ENCODE measurements at regions not wholly inside any gene's neighbourhood (a gene's known extent, or its start where the extent isn't known, plus 50 kb on each side); places are given as distances from the start of the nearest gene placed in this dataset.

GRCh38 chr12:114888928-114889584 is 205.1 kb upstream of the TBX3 start:
- TF ChIP-seq TEAD4 (IDR thresholded peaks at IDR 0.05) = no peak
- no peak for TF ChIP-seq TCF12 (IDR thresholded peaks at IDR 0.05; ENCODE audit: low read depth)
- TF ChIP-seq RAD21 (IDR thresholded peaks at IDR 0.05; ENCODE audit: low read depth) = no peak
- TF ChIP-seq ZBTB7A (IDR thresholded peaks at IDR 0.05; ENCODE audit: low read depth) = no peak
- no peak for TF ChIP-seq USF1 (IDR thresholded peaks at IDR 0.05)
- TF ChIP-seq FOXM1 (IDR thresholded peaks at IDR 0.05; ENCODE audit: borderline replicate concordance, low read depth) = no peak
- TF ChIP-seq CEBPB (IDR thresholded peaks at IDR 0.05) = no peak
- TF ChIP-seq TAF1 (IDR thresholded peaks at IDR 0.05; ENCODE audit: low read depth) = no peak
- TF ChIP-seq YY1 (IDR thresholded peaks at IDR 0.05; ENCODE audit: low read depth) = no peak
- no peak for TF ChIP-seq REST (IDR thresholded peaks at IDR 0.05; ENCODE audit: low read depth)
- no peak for TF ChIP-seq NFIC (IDR thresholded peaks at IDR 0.05)
- no peak for TF ChIP-seq EP300 (IDR thresholded peaks at IDR 0.05; ENCODE audit: borderline replicate concordance)
- no peak for TF ChIP-seq MAX (IDR thresholded peaks at IDR 0.05)
- no peak for TF ChIP-seq CREB1 (IDR thresholded peaks at IDR 0.05; ENCODE audit: low read depth)

GRCh38 chr12:114888448-114888847 is 204.5 kb upstream of the TBX3 start:
- no peak for TF ChIP-seq CEBPB (IDR thresholded peaks at IDR 0.05)
- no peak for TF ChIP-seq NFIC (IDR thresholded peaks at IDR 0.05)
- TF ChIP-seq MAX (IDR thresholded peaks at IDR 0.05) = no peak
- no peak for TF ChIP-seq FOXM1 (IDR thresholded peaks at IDR 0.05; ENCODE audit: borderline replicate concordance, low read depth)
- no peak for TF ChIP-seq YY1 (IDR thresholded peaks at IDR 0.05; ENCODE audit: low read depth)
- TF ChIP-seq TCF12 (IDR thresholded peaks at IDR 0.05; ENCODE audit: low read depth) = no peak
- TF ChIP-seq RAD21 (IDR thresholded peaks at IDR 0.05; ENCODE audit: low read depth) = no peak
- TF ChIP-seq TEAD4 (IDR thresholded peaks at IDR 0.05) = no peak
- TF ChIP-seq CREB1 (IDR thresholded peaks at IDR 0.05; ENCODE audit: low read depth) = no peak

GRCh38 chr12:114885501-114885900 is 201.5 kb upstream of the TBX3 start:
- TF ChIP-seq TEAD4 (IDR thresholded peaks at IDR 0.05) = no peak
- TF ChIP-seq NFIC (IDR thresholded peaks at IDR 0.05) = no peak
- TF ChIP-seq EGR1 (IDR thresholded peaks at IDR 0.05) = no peak

GRCh38 chr12:114884575-114884974 is 200.6 kb upstream of the TBX3 start:
- no peak for TF ChIP-seq TEAD4 (IDR thresholded peaks at IDR 0.05)
- no peak for TF ChIP-seq MAX (IDR thresholded peaks at IDR 0.05)
- no peak for TF ChIP-seq CEBPB (IDR thresholded peaks at IDR 0.05)
- no peak for TF ChIP-seq TCF12 (IDR thresholded peaks at IDR 0.05; ENCODE audit: low read depth)
- no peak for TF ChIP-seq ZBTB7A (IDR thresholded peaks at IDR 0.05; ENCODE audit: low read depth)
- TF ChIP-seq USF1 (IDR thresholded peaks at IDR 0.05) = no peak
- no peak for TF ChIP-seq EP300 (IDR thresholded peaks at IDR 0.05; ENCODE audit: borderline replicate concordance)
- TF ChIP-seq YY1 (IDR thresholded peaks at IDR 0.05; ENCODE audit: low read depth) = no peak
- TF ChIP-seq CREB1 (IDR thresholded peaks at IDR 0.05; ENCODE audit: low read depth) = no peak
- no peak for TF ChIP-seq FOXM1 (IDR thresholded peaks at IDR 0.05; ENCODE audit: borderline replicate concordance, low read depth)
- TF ChIP-seq EGR1 (IDR thresholded peaks at IDR 0.05) = no peak
- no peak for TF ChIP-seq RAD21 (IDR thresholded peaks at IDR 0.05; ENCODE audit: low read depth)

GRCh38 chr12:114882083-114882482 is 198.1 kb upstream of the TBX3 start:
- no peak for TF ChIP-seq FOXM1 (IDR thresholded peaks at IDR 0.05; ENCODE audit: borderline replicate concordance, low read depth)

- TF ChIP-seq REST (IDR thresholded peaks at IDR 0.05; ENCODE audit: low read depth) (no peak), MAX (IDR thresholded peaks at IDR 0.05) (no peak), FOXM1 (IDR thresholded peaks at IDR 0.05; ENCODE audit: borderline replicate concordance, low read depth) (no peak), USF1 (IDR thresholded peaks at IDR 0.05) (no peak), YY1 (IDR thresholded peaks at IDR 0.05; ENCODE audit: low read depth) (no peak), TEAD4 (IDR thresholded peaks at IDR 0.05) (no peak), ZBTB7A (IDR thresholded peaks at IDR 0.05; ENCODE audit: low read depth) (no peak), CEBPB (IDR thresholded peaks at IDR 0.05) (no peak), EGR1 (IDR thresholded peaks at IDR 0.05) (no peak), EP300 (IDR thresholded peaks at IDR 0.05; ENCODE audit: borderline replicate concordance) (no peak), TCF12 (IDR thresholded peaks at IDR 0.05; ENCODE audit: low read depth) (no peak), NFIC (IDR thresholded peaks at IDR 0.05) (no peak), CREB1 (IDR thresholded peaks at IDR 0.05; ENCODE audit: low read depth) (no peak), TAF1 (IDR thresholded peaks at IDR 0.05; ENCODE audit: low read depth) (no peak), RAD21 (IDR thresholded peaks at IDR 0.05; ENCODE audit: low read depth) (no peak)
These were observed 195.4 kb upstream of the TBX3 start for GRCh38 chr12:114879354-114879753.
